Keratinocyte (primary cell): ENCODE measurements at regions not wholly inside any gene's neighbourhood (a gene's known extent, or its start where the extent isn't known, plus 50 kb on each side); places are given as distances from the start of the nearest gene placed in this dataset.

Experiments used
- DNase-seq: peaks from one replicate; pipeline ENCODE4 v3.0.0-alpha.2; 2011; ENCODE audit warnings: low read depth, missing footprints, low spot score
- FAIRE-seq: peaks from 2 replicates; lab custom pipeline; 2011; peaks lifted over from hg19 to GRCh38; lab: Jason Lieb, UNC
- H2AFZ ChIP-seq: 2 replicates; pipeline ENCODE4 v1.6.0; 2012; ENCODE audit warnings: low read length, control low read depth, inconsistent platforms; ENCODE audit not compliant: control insufficient read depth
- H3K27ac ChIP-seq: 2 replicates; pipeline ENCODE4 v1.5.1; 2011; ENCODE audit warnings: low read length; ENCODE audit not compliant: control insufficient read depth, insufficient read depth
- H3K27me3 ChIP-seq: 3 replicates; pipeline ENCODE4 v1.6.0; 2011; ENCODE audit warnings: low read length; ENCODE audit not compliant: control insufficient read depth, insufficient read depth; ENCODE audit errors: extremely low read depth
- H3K36me3 ChIP-seq, 2 experiments: 2 replicates in 1 of 2; 3 replicates in 1 of 2; pipeline ENCODE4 v1.5.1; 2011; ENCODE audit warnings: low read length in 2 of 2, mild to moderate bottlenecking in 1 of 2; ENCODE audit not compliant: control insufficient read depth in 2 of 2, insufficient read depth in 2 of 2; ENCODE audit errors: extremely low read depth in 1 of 2
- H3K4me1 ChIP-seq: 3 replicates; pipeline ENCODE4 v1.5.1; 2011; ENCODE audit warnings: low read length; ENCODE audit not compliant: control insufficient read depth, insufficient read depth; ENCODE audit errors: extremely low read depth
- H3K4me2 ChIP-seq: 3 replicates; pipeline ENCODE4 v1.6.0; 2011; ENCODE audit warnings: low read depth, low read length; ENCODE audit not compliant: control insufficient read depth, insufficient read depth; ENCODE audit errors: extremely low read depth
- H3K4me3 ChIP-seq, 3 experiments: fragments of 200-600 bp in 1 of 3; sonication (generic) in 1 of 3; 2 replicates in 2 of 3; 3 replicates in 1 of 3; pipeline ENCODE4 v1.5.1; 2011 to 2016; ENCODE audit warnings: low read length in 3 of 3, mild to moderate bottlenecking in 3 of 3, control low read depth in 2 of 3, inconsistent platforms in 1 of 3, low read depth in 1 of 3, mixed read lengths in 1 of 3, mixed run types in 1 of 3, moderate library complexity in 1 of 3; ENCODE audit not compliant: control insufficient read depth in 2 of 3, insufficient read depth in 2 of 3; ENCODE audit errors: extremely low read depth in 1 of 3
- H3K79me2 ChIP-seq: 2 replicates; pipeline ENCODE4 v1.6.0; 2012; ENCODE audit warnings: low read length; ENCODE audit not compliant: control insufficient read depth, insufficient read depth
- H3K9ac ChIP-seq: 3 replicates; pipeline ENCODE4 v1.6.0; 2011; ENCODE audit warnings: low read length; ENCODE audit not compliant: control insufficient read depth, insufficient read depth; ENCODE audit errors: extremely low read depth
- H3K9me1 ChIP-seq: 3 replicates; pipeline ENCODE4 v1.6.0; 2011; ENCODE audit warnings: low read length; ENCODE audit not compliant: control insufficient read depth, insufficient read depth; ENCODE audit errors: extremely low read depth
- H3K9me3 ChIP-seq: 2 replicates; pipeline ENCODE4 v1.5.1; 2012; ENCODE audit warnings: low read depth, low read length; ENCODE audit not compliant: control insufficient read depth
- H4K20me1 ChIP-seq: 3 replicates; pipeline ENCODE4 v1.6.0; 2011; ENCODE audit warnings: low read length; ENCODE audit not compliant: control insufficient read depth, insufficient read depth; ENCODE audit errors: extremely low read depth
- EZH2 ChIP-seq: IDR thresholded peaks from one replicate; pipeline ENCODE4 v1.6.1; 2012; ENCODE audit warnings: inconsistent platforms, mild to moderate bottlenecking, low read length, moderate library complexity
- dilution Hi-C: fragments of 300-500 bp; cut with MboI; formaldehyde crosslinking; loops from one replicate; pipeline ENCODE4 v1.7.0; 2020; ENCODE audit warnings: low sequenced_read_pairs; ENCODE audit not compliant: extremely low pct_ligation_motif_present
- TF ChIP-seq, protein P1 (sequence below), 3 experiments: IDR thresholded peaks in 1 of 3; conservative IDR thresholded peaks in 1 of 3; optimal IDR thresholded peaks in 1 of 3; 2 replicates in 2 of 3; 3 replicates in 1 of 3; pipeline versions ENCODE3 to v1.5.1; 2011; ENCODE audit warnings: low read length in 3 of 3, mild to moderate bottlenecking in 3 of 3, moderate library complexity in 2 of 3, control low read depth in 1 of 3, inconsistent platforms in 1 of 3; ENCODE audit not compliant: insufficient read depth in 2 of 3; ENCODE audit errors: extremely low read depth in 1 of 3

- Histone ChIP-seq H3K27ac (no peak overlapping the region), H3K9ac (no peak overlapping the region), H3K4me3 (no peak overlapping the region), H4K20me1 (no peaks in the 10 kb centered on the region), H3K9me1 (no peaks in the 10 kb centered on the region), H3K4me1 (no peaks in the 10 kb centered on the region), H3K27me3 (no peaks in the 10 kb centered on the region), H2AFZ (no peak overlapping the region), H3K36me3 (no peaks in the 10 kb centered on the region), H3K79me2 (no peaks in the 10 kb centered on the region), H3K4me2 (no peak overlapping the region), H3K9me3 (no peaks in the 10 kb centered on the region)
- DNase-seq (no peak), FAIRE-seq (no peak)
- dilution Hi-C loops, result no loop called here
- TF ChIP-seq EZH2, result no peak
- TF ChIP-seq, protein P1, sequence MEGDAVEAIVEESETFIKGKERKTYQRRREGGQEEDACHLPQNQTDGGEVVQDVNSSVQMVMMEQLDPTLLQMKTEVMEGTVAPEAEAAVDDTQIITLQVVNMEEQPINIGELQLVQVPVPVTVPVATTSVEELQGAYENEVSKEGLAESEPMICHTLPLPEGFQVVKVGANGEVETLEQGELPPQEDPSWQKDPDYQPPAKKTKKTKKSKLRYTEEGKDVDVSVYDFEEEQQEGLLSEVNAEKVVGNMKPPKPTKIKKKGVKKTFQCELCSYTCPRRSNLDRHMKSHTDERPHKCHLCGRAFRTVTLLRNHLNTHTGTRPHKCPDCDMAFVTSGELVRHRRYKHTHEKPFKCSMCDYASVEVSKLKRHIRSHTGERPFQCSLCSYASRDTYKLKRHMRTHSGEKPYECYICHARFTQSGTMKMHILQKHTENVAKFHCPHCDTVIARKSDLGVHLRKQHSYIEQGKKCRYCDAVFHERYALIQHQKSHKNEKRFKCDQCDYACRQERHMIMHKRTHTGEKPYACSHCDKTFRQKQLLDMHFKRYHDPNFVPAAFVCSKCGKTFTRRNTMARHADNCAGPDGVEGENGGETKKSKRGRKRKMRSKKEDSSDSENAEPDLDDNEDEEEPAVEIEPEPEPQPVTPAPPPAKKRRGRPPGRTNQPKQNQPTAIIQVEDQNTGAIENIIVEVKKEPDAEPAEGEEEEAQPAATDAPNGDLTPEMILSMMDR (optimal IDR thresholded peaks at IDR 0.05 in 1 of 3, IDR thresholded peaks at IDR 0.05 in 1 of 3, conservative IDR thresholded peaks at IDR 0.05 in 1 of 3; ENCODE audit: extremely low read depth in 1 of 3, insufficient read depth in 2 of 3, low read length in 3 of 3), result no peak
These were observed 136.9 kb upstream of the DYNLRB2 start for GRCh38 chr16:80403894-80404293.

- Histone ChIP-seq H3K79me2 (no peaks in the 10 kb centered on the region), H3K27ac (no peak overlapping the region), H3K4me3 (no peak overlapping the region), H3K9me1 (no peaks in the 10 kb centered on the region), H3K27me3 (no peaks in the 10 kb centered on the region), H3K4me1 (no peaks in the 10 kb centered on the region), H3K9ac (no peak overlapping the region), H2AFZ (no peak overlapping the region), H4K20me1 (no peaks in the 10 kb centered on the region), H3K9me3 (no peaks in the 10 kb centered on the region), H3K36me3 (no peaks in the 10 kb centered on the region), H3K4me2 (no peak overlapping the region)
- dilution Hi-C loops, result no loop called here
- DNase-seq (no peak), FAIRE-seq (no peak)
- TF ChIP-seq EZH2, result no peak
- TF ChIP-seq, protein P1 (optimal IDR thresholded peaks at IDR 0.05 in 1 of 3, IDR thresholded peaks at IDR 0.05 in 1 of 3, conservative IDR thresholded peaks at IDR 0.05 in 1 of 3; ENCODE audit: extremely low read depth in 1 of 3, insufficient read depth in 2 of 3, low read length in 3 of 3), result no peak
These were observed 149.8 kb upstream of the DYNLRB2 start for GRCh38 chr16:80390871-80391489.
